ENCODE measurements at regions not wholly inside any gene's neighbourhood (a gene's known extent, or its start where the extent isn't known, plus 50 kb on each side); places are given as distances from the start of the nearest gene placed in this dataset.

DNA sequence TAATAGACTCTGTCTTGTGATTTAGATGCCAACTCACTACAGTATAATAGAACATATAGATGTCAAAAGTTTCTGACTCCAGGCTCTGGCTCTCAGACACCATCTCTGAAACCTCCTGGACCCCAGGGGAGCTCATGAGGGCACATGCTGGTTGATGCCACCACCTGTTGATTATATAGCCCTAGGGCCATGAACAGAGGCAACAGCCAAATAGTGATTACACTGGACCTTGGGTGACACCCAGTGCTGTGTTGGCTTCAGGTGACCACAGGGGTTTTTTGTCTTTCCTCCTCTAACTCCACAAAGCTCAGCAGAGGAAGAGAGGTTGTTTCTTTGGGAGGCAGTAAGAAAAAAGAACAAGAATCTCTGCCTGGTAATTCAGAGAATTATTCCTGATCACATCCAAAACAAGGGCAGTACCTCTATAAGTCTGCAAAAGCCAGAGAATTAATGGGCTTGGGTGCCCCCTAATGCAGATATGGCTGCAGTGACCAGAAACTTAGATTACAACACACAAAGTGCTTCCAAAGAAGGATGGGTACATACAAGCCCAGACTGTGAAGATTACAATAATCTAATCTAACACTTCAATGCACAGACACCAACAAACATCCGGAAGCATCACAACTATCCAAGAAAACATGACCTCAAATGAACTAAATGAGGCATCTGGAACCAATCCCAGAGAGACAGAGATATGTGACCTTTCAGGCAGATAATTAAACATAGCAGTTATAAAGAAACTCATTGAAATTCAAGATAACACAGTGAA, 1920.6 kb downstream of the ARAP2 start:
- TF ChIP-seq, protein P1, sequence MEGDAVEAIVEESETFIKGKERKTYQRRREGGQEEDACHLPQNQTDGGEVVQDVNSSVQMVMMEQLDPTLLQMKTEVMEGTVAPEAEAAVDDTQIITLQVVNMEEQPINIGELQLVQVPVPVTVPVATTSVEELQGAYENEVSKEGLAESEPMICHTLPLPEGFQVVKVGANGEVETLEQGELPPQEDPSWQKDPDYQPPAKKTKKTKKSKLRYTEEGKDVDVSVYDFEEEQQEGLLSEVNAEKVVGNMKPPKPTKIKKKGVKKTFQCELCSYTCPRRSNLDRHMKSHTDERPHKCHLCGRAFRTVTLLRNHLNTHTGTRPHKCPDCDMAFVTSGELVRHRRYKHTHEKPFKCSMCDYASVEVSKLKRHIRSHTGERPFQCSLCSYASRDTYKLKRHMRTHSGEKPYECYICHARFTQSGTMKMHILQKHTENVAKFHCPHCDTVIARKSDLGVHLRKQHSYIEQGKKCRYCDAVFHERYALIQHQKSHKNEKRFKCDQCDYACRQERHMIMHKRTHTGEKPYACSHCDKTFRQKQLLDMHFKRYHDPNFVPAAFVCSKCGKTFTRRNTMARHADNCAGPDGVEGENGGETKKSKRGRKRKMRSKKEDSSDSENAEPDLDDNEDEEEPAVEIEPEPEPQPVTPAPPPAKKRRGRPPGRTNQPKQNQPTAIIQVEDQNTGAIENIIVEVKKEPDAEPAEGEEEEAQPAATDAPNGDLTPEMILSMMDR (IDR thresholded peaks at IDR 0.05): no peak
- no peak for TF ChIP-seq POLR2A (IDR thresholded peaks at IDR 0.05)

Measured in adrenal gland (tissue), 5 donors.